Trophoblast cell (in vitro differentiated cells and primary cell): ENCODE measurements at regions not wholly inside any gene's neighbourhood (a gene's known extent, or its start where the extent isn't known, plus 50 kb on each side); places are given as distances from the start of the nearest gene placed in this dataset.
A peak's percentile ranks its signal among the peaks of the same experiment; 100 is the strongest.

Source experiments
- DNase-seq, 2 donors: peaks; one replicate each; pipeline ENCODE4 v3.0.0-alpha.2; 2016
- H2AFZ ChIP-seq: 2 replicates; pipeline ENCODE4 v1.6.1; 2013; ENCODE audit warnings: low read length, moderate library complexity, mild to moderate bottlenecking; ENCODE audit not compliant: insufficient read depth, poor library complexity
- H2AK5ac ChIP-seq: 2 replicates; pipeline ENCODE4 v1.6.1; 2013; ENCODE audit warnings: mild to moderate bottlenecking, low read length
- H2BK120ac ChIP-seq: 2 replicates; pipeline ENCODE4 v1.6.1; 2013; ENCODE audit warnings: low read length, mild to moderate bottlenecking, moderate library complexity; ENCODE audit not compliant: insufficient read depth, poor library complexity
- H2BK12ac ChIP-seq: 2 replicates; pipeline ENCODE4 v1.6.1; 2013; ENCODE audit warnings: mild to moderate bottlenecking, low read length, moderate library complexity
- H2BK5ac ChIP-seq: 2 replicates; pipeline ENCODE4 v1.6.1; 2013; ENCODE audit warnings: low read length, low read depth, moderate library complexity, mild to moderate bottlenecking; ENCODE audit not compliant: poor library complexity
- H3K14ac ChIP-seq: 2 replicates; pipeline ENCODE4 v1.6.1; 2013; ENCODE audit warnings: mild to moderate bottlenecking, low read length
- H3K18ac ChIP-seq: 2 replicates; pipeline ENCODE4 v1.6.1; 2013; ENCODE audit warnings: mild to moderate bottlenecking, low read length
- H3K23ac ChIP-seq: 2 replicates; pipeline ENCODE4 v1.6.1; 2013; ENCODE audit warnings: low read length
- H3K27ac ChIP-seq: 2 replicates; pipeline ENCODE4 v1.5.1; 2013; ENCODE audit warnings: low read depth, mild to moderate bottlenecking, inconsistent platforms, low read length, moderate library complexity
- H3K27me3 ChIP-seq: 2 replicates; pipeline ENCODE4 v1.6.1; 2013; ENCODE audit warnings: inconsistent platforms, mild to moderate bottlenecking, low read length, moderate library complexity; ENCODE audit not compliant: insufficient read depth
- H3K36me3 ChIP-seq, 2 experiments: 1 replicate in 1 of 2; 2 replicates in 1 of 2; pipeline ENCODE4 v1.6.1; 2013; ENCODE audit warnings: low read length in 2 of 2, mild to moderate bottlenecking in 2 of 2, moderate library complexity in 1 of 2; ENCODE audit not compliant: insufficient read depth in 2 of 2, control insufficient read depth in 1 of 2
- H3K4ac ChIP-seq: 2 replicates; pipeline ENCODE4 v1.6.1; 2013; ENCODE audit warnings: low read depth, mild to moderate bottlenecking, low read length, moderate library complexity
- H3K4me1 ChIP-seq, 2 experiments: 1 replicate in 1 of 2; 2 replicates in 1 of 2; pipeline ENCODE4 v1.6.1; 2013; ENCODE audit warnings: low read length in 2 of 2, mild to moderate bottlenecking in 2 of 2, moderate library complexity in 1 of 2; ENCODE audit not compliant: insufficient read depth in 2 of 2, control insufficient read depth in 1 of 2
- H3K4me2 ChIP-seq: 2 replicates; pipeline ENCODE4 v1.6.1; 2013; ENCODE audit warnings: inconsistent platforms, mild to moderate bottlenecking, low read length, moderate library complexity
- H3K4me3 ChIP-seq: 2 replicates; pipeline ENCODE4 v1.5.1; 2013; ENCODE audit warnings: mild to moderate bottlenecking, low read depth, low read length, inconsistent platforms
- H3K79me1 ChIP-seq: one replicate; pipeline ENCODE4 v1.6.1; 2013; ENCODE audit warnings: low read length
- H3K79me2 ChIP-seq: 2 replicates; pipeline ENCODE4 v1.6.1; 2013; ENCODE audit warnings: low read length, mild to moderate bottlenecking; ENCODE audit not compliant: control insufficient read depth, insufficient read depth, poor library complexity
- H3K9ac ChIP-seq: 2 replicates; pipeline ENCODE4 v1.6.1; 2013; ENCODE audit warnings: mild to moderate bottlenecking, low read length
- H3K9me3 ChIP-seq: 2 replicates; pipeline ENCODE4 v1.6.1; 2013; ENCODE audit warnings: low read depth, mild to moderate bottlenecking, control low read depth, inconsistent platforms, low read length; ENCODE audit not compliant: insufficient read depth
- H4K12ac ChIP-seq: 2 replicates; pipeline ENCODE4 v1.6.1; 2013; ENCODE audit warnings: low read depth, mild to moderate bottlenecking, low read length, moderate library complexity
- H4K8ac ChIP-seq: 2 replicates; pipeline ENCODE4 v1.6.1; 2013; ENCODE audit warnings: low read depth, mild to moderate bottlenecking, low read length, moderate library complexity
- H4K91ac ChIP-seq: one replicate; pipeline ENCODE4 v1.6.1; 2013; ENCODE audit warnings: low read depth, mild to moderate bottlenecking, low read length, moderate library complexity
- WGBS: extraction: QIAGEN DNeasy Blood & Tissue Kit; methylation state at CpG from one replicate; pipeline ENCODE4 v1.1.7; 2013; ENCODE audit warnings: missing lambda C conversion rate; ENCODE audit not compliant: insufficient read length, insufficient coverage; ENCODE audit errors: extremely low coverage; 5-methylcytosine and 5-hydroxymethylcytosine counted together

GRCh38 chr9:106288689-106289088 lies 574.3 kb upstream of the ZNF462 start:
- Histone ChIP-seq H3K23ac (no peak overlapping the region), H4K12ac (no peak overlapping the region), H4K8ac (no peak overlapping the region), H2AFZ (no peak overlapping the region), H3K4ac (no peak overlapping the region), H3K36me3 (no peaks in the 10 kb centered on the region), H4K91ac (peak overlapping the region; percentile 31), H2AK5ac (no peak overlapping the region), H3K79me2 (no peaks in the 10 kb centered on the region), H3K27ac (no peak overlapping the region), H3K14ac (no peak overlapping the region), H3K18ac (no peak overlapping the region), H3K4me2 (no peak overlapping the region), H3K4me1 (peaks cover 2% of the 10 kb centered on the region in 2 experiments), H3K9me3 (no peaks in the 10 kb centered on the region), H3K27me3 (no peaks in the 10 kb centered on the region), H2BK120ac (no peak overlapping the region), H2BK12ac (peak overlapping the region; percentile 55), H3K9ac (no peak overlapping the region), H3K4me3 (no peak overlapping the region), H3K79me1 (peaks cover 4% of the 10 kb centered on the region), H2BK5ac (no peak overlapping the region)
- WGBS: no CpG with 5 or more reads among the region's 8 CpGs
- DNase-seq: no peak

- no peak for DNase-seq
- Histone ChIP-seq H4K12ac (no peak overlapping the region), H2BK120ac (no peak overlapping the region), H3K4me1 (peaks cover 2% of the 10 kb centered on the region in 2 experiments), H3K4ac (no peak overlapping the region), H2AFZ (no peak overlapping the region), H3K4me2 (no peak overlapping the region), H3K18ac (no peak overlapping the region), H3K14ac (no peak overlapping the region), H2AK5ac (no peak overlapping the region), H3K27me3 (no peaks in the 10 kb centered on the region), H3K36me3 (no peaks in the 10 kb centered on the region), H3K23ac (no peak overlapping the region), H2BK12ac (no peak overlapping the region), H4K91ac (no peak overlapping the region), H3K9me3 (no peaks in the 10 kb centered on the region), H3K4me3 (no peak overlapping the region), H3K9ac (no peak overlapping the region), H3K79me1 (peaks cover 4% of the 10 kb centered on the region), H3K27ac (no peak overlapping the region), H2BK5ac (no peak overlapping the region), H4K8ac (no peak overlapping the region), H3K79me2 (no peaks in the 10 kb centered on the region)
- no CpG with 5 or more reads among the region's 2 CpGs for WGBS
Measured at GRCh38 chr9:106291786-106292185, 571.2 kb upstream of the ZNF462 start.

- no peak for DNase-seq
- no peak overlapping the region for H4K12ac ChIP-seq
- H3K23ac ChIP-seq: no peak overlapping the region
- WGBS: no CpG with 5 or more reads among the region's 2 CpGs
- H3K9ac ChIP-seq: no peak overlapping the region
- no peak overlapping the region for H4K91ac ChIP-seq
- no peaks in the 10 kb centered on the region for H3K79me1 ChIP-seq
- no peak overlapping the region for H3K27ac ChIP-seq
- H3K4me1 ChIP-seq: no peaks in the 10 kb centered on the region
- H4K8ac ChIP-seq: no peak overlapping the region
- H3K27me3 ChIP-seq: no peaks in the 10 kb centered on the region
- no peak overlapping the region for H2AFZ ChIP-seq
- H3K36me3 ChIP-seq: no peaks in the 10 kb centered on the region
- H2BK120ac ChIP-seq: no peak overlapping the region
- H3K4me2 ChIP-seq: no peak overlapping the region
- H3K14ac ChIP-seq: no peak overlapping the region
- no peaks in the 10 kb centered on the region for H3K9me3 ChIP-seq
- H3K18ac ChIP-seq: no peak overlapping the region
- no peak overlapping the region for H3K4ac ChIP-seq
- no peak overlapping the region for H2BK5ac ChIP-seq
- H3K4me3 ChIP-seq: no peak overlapping the region
- H2AK5ac ChIP-seq: no peak overlapping the region
- no peaks in the 10 kb centered on the region for H3K79me2 ChIP-seq
- no peak overlapping the region for H2BK12ac ChIP-seq
Measured at GRCh38 chr9:106296426-106296825, 566.5 kb upstream of the ZNF462 start.

GRCh38 chr9:106298997-106299396 lies 564.0 kb upstream of the ZNF462 start:
- no peak for DNase-seq
- no peaks in the 10 kb centered on the region for H3K9me3 ChIP-seq
- no peak overlapping the region for H3K4me2 ChIP-seq
- H2AK5ac ChIP-seq: no peak overlapping the region
- no peak overlapping the region for H3K4me3 ChIP-seq
- H2BK120ac ChIP-seq: no peak overlapping the region
- no peak overlapping the region for H2AFZ ChIP-seq
- no peaks in the 10 kb centered on the region for H3K79me1 ChIP-seq
- no peak overlapping the region for H3K4ac ChIP-seq
- H3K18ac ChIP-seq: no peak overlapping the region
- H4K91ac ChIP-seq: no peak overlapping the region
- H2BK12ac ChIP-seq: no peak overlapping the region
- H3K27me3 ChIP-seq: no peaks in the 10 kb centered on the region
- no peak overlapping the region for H4K12ac ChIP-seq
- H4K8ac ChIP-seq: no peak overlapping the region
- no peak overlapping the region for H3K14ac ChIP-seq
- no peaks in the 10 kb centered on the region for H3K36me3 ChIP-seq
- no CpG with 5 or more reads among the region's 3 CpGs for WGBS
- no peak overlapping the region for H3K9ac ChIP-seq
- no peaks in the 10 kb centered on the region for H3K4me1 ChIP-seq
- H2BK5ac ChIP-seq: no peak overlapping the region
- no peak overlapping the region for H3K23ac ChIP-seq
- no peaks in the 10 kb centered on the region for H3K79me2 ChIP-seq
- no peak overlapping the region for H3K27ac ChIP-seq
